ENCODE measurements at regions not wholly inside any gene's neighbourhood (a gene's known extent, or its start where the extent isn't known, plus 50 kb on each side); places are given as distances from the start of the nearest gene placed in this dataset.
"Not testable (repeated sequence)": the region's sequence is repeated elsewhere in the genome, so short reads cannot be mapped to it uniquely, and the experiment has no call there.

DNA sequence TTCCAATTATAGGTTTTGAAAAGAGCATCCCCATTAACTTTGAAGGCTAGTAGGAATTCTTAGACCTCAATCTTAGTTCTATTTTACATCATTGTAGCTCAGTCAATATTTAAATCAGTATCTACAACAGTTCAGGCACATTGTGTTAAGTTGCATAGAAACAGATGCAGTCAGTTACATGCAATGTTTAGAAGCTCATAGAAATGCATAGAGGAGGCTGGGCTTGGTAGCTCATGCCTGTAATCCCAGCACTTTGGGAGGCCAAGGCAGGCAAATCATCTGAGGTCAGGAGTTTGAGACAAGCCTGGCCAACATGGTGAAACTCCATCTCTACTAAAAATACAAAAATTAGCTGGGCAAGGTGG is 58.9 kb upstream of the PRKG1 start:
- TF ChIP-seq, protein P1, sequence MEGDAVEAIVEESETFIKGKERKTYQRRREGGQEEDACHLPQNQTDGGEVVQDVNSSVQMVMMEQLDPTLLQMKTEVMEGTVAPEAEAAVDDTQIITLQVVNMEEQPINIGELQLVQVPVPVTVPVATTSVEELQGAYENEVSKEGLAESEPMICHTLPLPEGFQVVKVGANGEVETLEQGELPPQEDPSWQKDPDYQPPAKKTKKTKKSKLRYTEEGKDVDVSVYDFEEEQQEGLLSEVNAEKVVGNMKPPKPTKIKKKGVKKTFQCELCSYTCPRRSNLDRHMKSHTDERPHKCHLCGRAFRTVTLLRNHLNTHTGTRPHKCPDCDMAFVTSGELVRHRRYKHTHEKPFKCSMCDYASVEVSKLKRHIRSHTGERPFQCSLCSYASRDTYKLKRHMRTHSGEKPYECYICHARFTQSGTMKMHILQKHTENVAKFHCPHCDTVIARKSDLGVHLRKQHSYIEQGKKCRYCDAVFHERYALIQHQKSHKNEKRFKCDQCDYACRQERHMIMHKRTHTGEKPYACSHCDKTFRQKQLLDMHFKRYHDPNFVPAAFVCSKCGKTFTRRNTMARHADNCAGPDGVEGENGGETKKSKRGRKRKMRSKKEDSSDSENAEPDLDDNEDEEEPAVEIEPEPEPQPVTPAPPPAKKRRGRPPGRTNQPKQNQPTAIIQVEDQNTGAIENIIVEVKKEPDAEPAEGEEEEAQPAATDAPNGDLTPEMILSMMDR (IDR thresholded peaks at IDR 0.05 in 2 of 3, conservative IDR thresholded peaks at IDR 0.05 in 1 of 3; ENCODE audit: borderline replicate concordance in 1 of 3, insufficient read depth in 1 of 3, low read depth in 2 of 3, low read length in 2 of 3): not testable (repeated sequence)
- TF ChIP-seq, protein P2, sequence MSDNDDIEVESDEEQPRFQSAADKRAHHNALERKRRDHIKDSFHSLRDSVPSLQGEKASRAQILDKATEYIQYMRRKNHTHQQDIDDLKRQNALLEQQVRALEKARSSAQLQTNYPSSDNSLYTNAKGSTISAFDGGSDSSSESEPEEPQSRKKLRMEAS (IDR thresholded peaks at IDR 0.05): not testable (repeated sequence)
- TF ChIP-seq ZNF274 (IDR thresholded peaks at IDR 0.05; ENCODE audit: low read depth, low read length); EGR1 (IDR thresholded peaks at IDR 0.05; ENCODE audit: low read depth); CEBPB (IDR thresholded peaks at IDR 0.05; ENCODE audit: low read depth); EZH2 (IDR thresholded peaks at IDR 0.05); ELF1 (IDR thresholded peaks at IDR 0.05; ENCODE audit: borderline replicate concordance, low read depth): not testable (repeated sequence)
